ENCODE measurements at regions not wholly inside any gene's neighbourhood (a gene's known extent, or its start where the extent isn't known, plus 50 kb on each side); places are given as distances from the start of the nearest gene placed in this dataset.

- Histone ChIP-seq H3K36me3 (ENCODE audit: control insufficient read depth, insufficient read depth, low read length) (no peaks in the 10 kb centered on the region), H3K4me3 (replicated peaks; ENCODE audit: low read depth, low read length) (no peak overlapping the region), H3K27me3 (replicated peaks; ENCODE audit: control insufficient read depth, insufficient read depth, low read length) (no peaks in the 10 kb centered on the region)
- DNase-seq (ENCODE audit: extremely low read depth, insufficient read length): no peak
- no peak for TF ChIP-seq CTCF (IDR thresholded peaks at IDR 0.05; ENCODE audit: insufficient read depth, low read length, poor library complexity, severe bottlenecking)
These were observed 80.1 kb upstream of the FZD8 start for GRCh38 chr10:35722226-35722625.

- no peak for TF ChIP-seq CTCF (IDR thresholded peaks at IDR 0.05; ENCODE audit: insufficient read depth, low read length, poor library complexity, severe bottlenecking)
These were observed 78.3 kb upstream of the FZD8 start for GRCh38 chr10:35720366-35720765.

GRCh38 chr10:35716776-35717175 lies 74.7 kb upstream of the FZD8 start:
- H3K36me3 ChIP-seq (ENCODE audit: control insufficient read depth, insufficient read depth, low read length): no peaks in the 10 kb centered on the region
- no peak overlapping the region for H3K4me3 ChIP-seq (replicated peaks; ENCODE audit: low read depth, low read length)
- TF ChIP-seq CTCF (IDR thresholded peaks at IDR 0.05; ENCODE audit: insufficient read depth, low read length, poor library complexity, severe bottlenecking): no peak
- no peak for DNase-seq (ENCODE audit: extremely low read depth, insufficient read length)
- H3K27me3 ChIP-seq (replicated peaks; ENCODE audit: control insufficient read depth, insufficient read depth, low read length): no peaks in the 10 kb centered on the region

More at GRCh38 chr10:35720366-35720765, 78.3 kb upstream of the FZD8 start:
- Histone ChIP-seq H3K36me3 (ENCODE audit: control insufficient read depth, insufficient read depth, low read length) (no peaks in the 10 kb centered on the region), H3K27me3 (replicated peaks; ENCODE audit: control insufficient read depth, insufficient read depth, low read length) (no peaks in the 10 kb centered on the region), H3K4me3 (replicated peaks; ENCODE audit: low read depth, low read length) (no peak overlapping the region)
- no peak for DNase-seq (ENCODE audit: extremely low read depth, insufficient read length)

GRCh38 chr10:35712486-35712885 lies 70.4 kb upstream of the FZD8 start:
- Histone ChIP-seq H3K4me3 (replicated peaks; ENCODE audit: low read depth, low read length) (no peak overlapping the region), H3K27me3 (replicated peaks; ENCODE audit: control insufficient read depth, insufficient read depth, low read length) (no peaks in the 10 kb centered on the region), H3K36me3 (ENCODE audit: control insufficient read depth, insufficient read depth, low read length) (no peaks in the 10 kb centered on the region)
- TF ChIP-seq CTCF (IDR thresholded peaks at IDR 0.05; ENCODE audit: insufficient read depth, low read length, poor library complexity, severe bottlenecking): no peak
- DNase-seq (ENCODE audit: extremely low read depth, insufficient read length): no peak

GRCh38 chr10:35711615-35712411 lies 69.7 kb upstream of the FZD8 start:
- Histone ChIP-seq H3K36me3 (ENCODE audit: control insufficient read depth, insufficient read depth, low read length) (no peaks in the 10 kb centered on the region), H3K27me3 (replicated peaks; ENCODE audit: control insufficient read depth, insufficient read depth, low read length) (no peaks in the 10 kb centered on the region), H3K4me3 (replicated peaks; ENCODE audit: low read depth, low read length) (no peak overlapping the region)
- no peak for TF ChIP-seq CTCF (IDR thresholded peaks at IDR 0.05; ENCODE audit: insufficient read depth, low read length, poor library complexity, severe bottlenecking)
- DNase-seq (ENCODE audit: extremely low read depth, insufficient read length): no peak
